ENCODE measurements at regions not wholly inside any gene's neighbourhood (a gene's known extent, or its start where the extent isn't known, plus 50 kb on each side); places are given as distances from the start of the nearest gene placed in this dataset.

GRCh38 chr13:67650471-67650870 lies 420.3 kb upstream of the PCDH9 start:
- TF ChIP-seq, protein P1, sequence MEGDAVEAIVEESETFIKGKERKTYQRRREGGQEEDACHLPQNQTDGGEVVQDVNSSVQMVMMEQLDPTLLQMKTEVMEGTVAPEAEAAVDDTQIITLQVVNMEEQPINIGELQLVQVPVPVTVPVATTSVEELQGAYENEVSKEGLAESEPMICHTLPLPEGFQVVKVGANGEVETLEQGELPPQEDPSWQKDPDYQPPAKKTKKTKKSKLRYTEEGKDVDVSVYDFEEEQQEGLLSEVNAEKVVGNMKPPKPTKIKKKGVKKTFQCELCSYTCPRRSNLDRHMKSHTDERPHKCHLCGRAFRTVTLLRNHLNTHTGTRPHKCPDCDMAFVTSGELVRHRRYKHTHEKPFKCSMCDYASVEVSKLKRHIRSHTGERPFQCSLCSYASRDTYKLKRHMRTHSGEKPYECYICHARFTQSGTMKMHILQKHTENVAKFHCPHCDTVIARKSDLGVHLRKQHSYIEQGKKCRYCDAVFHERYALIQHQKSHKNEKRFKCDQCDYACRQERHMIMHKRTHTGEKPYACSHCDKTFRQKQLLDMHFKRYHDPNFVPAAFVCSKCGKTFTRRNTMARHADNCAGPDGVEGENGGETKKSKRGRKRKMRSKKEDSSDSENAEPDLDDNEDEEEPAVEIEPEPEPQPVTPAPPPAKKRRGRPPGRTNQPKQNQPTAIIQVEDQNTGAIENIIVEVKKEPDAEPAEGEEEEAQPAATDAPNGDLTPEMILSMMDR (IDR thresholded peaks at IDR 0.05; ENCODE audit: low read depth, low read length), result no peak
- TF ChIP-seq EZH2phosphoT487 (IDR thresholded peaks at IDR 0.05; ENCODE audit: low read depth), result no peak
